ENCODE measurements at regions not wholly inside any gene's neighbourhood (a gene's known extent, or its start where the extent isn't known, plus 50 kb on each side); places are given as distances from the start of the nearest gene placed in this dataset.
"Not testable (repeated sequence)": the region's sequence is repeated elsewhere in the genome, so short reads cannot be mapped to it uniquely, and the experiment has no call there.

DNA sequence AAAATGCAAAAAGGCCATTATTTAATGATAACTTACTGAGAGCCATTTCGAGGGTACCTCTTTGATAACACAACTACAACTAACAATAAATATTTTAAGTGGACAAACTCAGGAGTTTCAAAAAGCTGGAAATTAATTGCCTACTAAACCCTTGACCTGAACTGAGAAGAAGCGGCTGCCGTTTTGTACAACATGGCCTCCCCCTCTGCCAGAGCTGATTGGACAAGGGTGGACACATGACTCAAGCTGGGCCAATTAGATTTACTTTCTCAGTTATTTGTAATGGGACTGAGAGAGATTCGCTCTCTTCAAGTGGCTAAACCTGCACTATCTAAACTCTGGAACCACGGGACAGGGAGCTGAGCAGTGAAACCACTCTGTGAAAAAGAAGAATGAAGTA lies 135.9 kb upstream of the SERPINE2 start:
- DNase-seq (ENCODE audit: low spot score) = no peak

GRCh38 chr2:224174521-224174920 lies 135.4 kb upstream of the SERPINE2 start:
- no peak for DNase-seq (ENCODE audit: low spot score)

- no peak for DNase-seq (ENCODE audit: low spot score)
These were observed 134.8 kb upstream of the SERPINE2 start for GRCh38 chr2:224173933-224174332.

DNA sequence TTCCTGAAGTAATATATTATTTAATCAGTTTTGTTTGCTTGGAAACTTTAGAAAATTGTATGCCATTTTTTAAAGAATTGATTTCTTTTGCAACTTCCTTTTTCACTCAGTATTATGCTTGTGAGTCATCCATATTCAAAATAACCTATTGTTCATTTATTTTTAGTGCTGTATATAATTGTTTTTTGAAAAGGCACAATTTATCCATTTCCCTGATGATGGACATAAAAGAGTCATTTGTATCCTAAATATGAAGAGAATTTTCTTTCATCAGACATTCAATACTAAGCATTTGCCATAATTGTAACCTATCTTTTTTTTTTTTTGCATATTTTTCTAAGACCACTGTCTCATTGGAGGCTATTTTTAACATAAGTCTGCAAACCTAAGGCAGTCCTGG lies 134.1 kb upstream of the SERPINE2 start:
- DNase-seq (ENCODE audit: low spot score) = no peak

- no peak for DNase-seq (ENCODE audit: low spot score)
These were observed 132.1 kb upstream of the SERPINE2 start for GRCh38 chr2:224171226-224171625.

GRCh38 chr2:224169847-224170246 lies 130.8 kb upstream of the SERPINE2 start:
- DNase-seq (ENCODE audit: low spot score) = no peak

- not testable (repeated sequence) for DNase-seq (ENCODE audit: low spot score)
These were observed 128.7 kb upstream of the SERPINE2 start for GRCh38 chr2:224167781-224168180.

DNA sequence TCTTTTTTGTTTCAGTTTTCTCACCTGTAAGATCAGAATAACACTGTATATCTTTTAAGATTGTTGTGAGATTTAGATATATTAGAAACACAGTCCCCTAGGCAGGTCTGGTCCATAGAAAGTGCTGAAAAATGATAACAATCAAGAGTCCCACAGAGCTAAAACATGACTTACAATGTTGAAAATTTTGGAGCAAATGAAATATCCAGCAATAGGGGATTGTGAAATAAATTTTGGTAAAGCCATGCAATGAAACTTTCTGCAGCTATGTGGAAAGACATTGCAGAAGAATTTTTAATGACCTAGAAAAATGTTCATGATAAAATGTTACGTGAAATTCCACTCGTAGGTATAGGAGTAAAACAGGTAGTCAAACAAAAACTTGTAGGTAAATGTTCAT lies 127.6 kb upstream of the SERPINE2 start:
- DNase-seq (ENCODE audit: low spot score) = no peak

DNA sequence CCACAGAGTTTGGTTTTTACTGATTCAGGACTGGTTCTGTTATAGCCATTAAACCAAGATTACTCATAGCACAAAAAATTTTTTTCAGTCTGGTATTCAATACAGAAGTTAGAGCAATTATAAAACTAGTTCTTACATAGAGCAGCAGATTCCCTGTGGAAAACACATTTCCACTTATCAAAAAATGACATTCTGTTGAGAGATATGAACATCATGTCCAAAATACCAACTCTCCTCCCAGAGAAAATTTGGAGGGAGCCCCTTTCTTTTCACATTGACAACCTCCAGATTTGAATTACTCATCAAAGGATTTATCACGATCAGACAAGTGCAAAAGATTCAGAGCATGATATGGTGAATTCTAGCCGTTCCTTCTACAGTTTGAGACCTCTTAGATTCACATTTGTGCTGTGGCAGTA lies 126.8 kb upstream of the SERPINE2 start:
- DNase-seq (ENCODE audit: low spot score) = no peak

- no peak for DNase-seq (ENCODE audit: low spot score)
These were observed 124.7 kb upstream of the SERPINE2 start for GRCh38 chr2:224163566-224164307.

- DNase-seq (ENCODE audit: low spot score) = no peak
These were observed 123.0 kb upstream of the SERPINE2 start for GRCh38 chr2:224162122-224162521.

GRCh38 chr2:224161712-224162111 lies 122.6 kb upstream of the SERPINE2 start:
- DNase-seq (ENCODE audit: low spot score) = no peak

- DNase-seq (ENCODE audit: low spot score) = no peak
These were observed 121.8 kb upstream of the SERPINE2 start for GRCh38 chr2:224160917-224161316.

DNA sequence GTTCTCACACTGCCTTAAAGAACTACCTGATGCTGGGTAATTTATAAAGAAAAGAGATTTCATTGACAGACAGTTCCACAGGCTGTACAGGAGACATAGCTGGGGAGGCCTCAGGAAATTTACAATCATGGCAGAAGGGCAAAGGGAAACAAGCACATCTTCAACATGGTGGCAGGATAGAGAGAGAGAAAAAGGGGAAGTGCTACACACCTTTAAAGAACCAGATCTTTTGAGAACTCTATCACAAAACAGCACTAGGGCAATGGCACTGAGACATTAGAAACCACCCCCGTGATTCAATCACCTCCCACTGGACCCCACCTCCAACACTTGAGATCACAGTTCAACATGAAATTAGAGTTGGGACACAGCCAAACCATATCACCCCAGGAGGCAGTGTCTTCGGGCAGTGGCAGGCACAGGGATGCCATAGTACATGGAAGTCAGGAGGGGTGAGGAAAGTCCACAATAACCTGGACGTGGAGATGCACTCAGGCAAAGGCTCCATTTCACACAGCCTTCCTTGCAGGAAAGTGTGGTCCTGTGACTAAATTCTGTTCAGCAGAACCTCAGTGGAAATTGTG lies 120.4 kb upstream of the SERPINE2 start:
- no peak for DNase-seq (ENCODE audit: low spot score)

GRCh38 chr2:224158831-224159230 lies 119.7 kb upstream of the SERPINE2 start:
- DNase-seq (ENCODE audit: low spot score) = no peak

DNA sequence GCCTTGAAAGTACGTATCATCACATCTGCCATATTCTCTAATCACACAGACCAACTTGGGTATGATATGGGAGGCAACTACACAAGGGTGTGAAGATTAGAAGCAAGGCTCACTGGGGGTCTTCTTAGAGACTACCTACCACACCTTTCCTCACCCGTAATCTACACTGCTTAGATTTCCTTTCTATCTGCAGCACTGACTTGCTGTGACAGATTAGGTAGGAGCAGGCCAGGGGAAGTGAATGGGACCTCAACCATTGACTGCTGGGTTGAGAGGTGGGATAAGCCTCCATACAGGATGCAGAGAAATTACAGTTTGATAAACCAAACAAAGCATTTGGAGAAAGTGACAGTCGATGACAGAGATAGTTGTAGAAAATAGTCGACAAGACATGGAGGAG lies 119.0 kb upstream of the SERPINE2 start:
- DNase-seq (ENCODE audit: low spot score) = no peak

DNA sequence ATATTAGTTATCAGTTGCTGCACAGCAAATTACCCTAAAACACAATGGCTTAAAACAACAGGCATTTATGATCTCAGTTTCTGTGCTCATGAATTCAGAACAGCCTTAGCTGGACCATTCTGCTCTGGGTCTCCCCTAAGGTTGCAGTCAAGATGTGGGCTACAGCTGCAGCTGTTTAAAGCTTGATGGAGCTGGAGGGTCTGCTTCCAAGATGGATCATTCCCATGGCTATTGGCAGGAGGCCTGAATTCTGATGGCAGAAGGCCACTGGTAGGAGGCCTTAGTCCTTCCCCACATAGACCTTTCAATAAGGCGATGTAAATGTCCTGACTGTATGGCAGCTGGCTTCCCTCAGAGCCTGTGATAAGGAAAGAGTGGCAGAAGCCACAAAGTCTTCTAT lies 118.6 kb upstream of the SERPINE2 start:
- no peak for DNase-seq (ENCODE audit: low spot score)

GRCh38 chr2:224156436-224156835 lies 117.3 kb upstream of the SERPINE2 start:
- no peak for DNase-seq (ENCODE audit: low spot score)

GRCh38 chr2:224155896-224156295 lies 116.8 kb upstream of the SERPINE2 start:
- no peak for DNase-seq (ENCODE audit: low spot score)

DNA sequence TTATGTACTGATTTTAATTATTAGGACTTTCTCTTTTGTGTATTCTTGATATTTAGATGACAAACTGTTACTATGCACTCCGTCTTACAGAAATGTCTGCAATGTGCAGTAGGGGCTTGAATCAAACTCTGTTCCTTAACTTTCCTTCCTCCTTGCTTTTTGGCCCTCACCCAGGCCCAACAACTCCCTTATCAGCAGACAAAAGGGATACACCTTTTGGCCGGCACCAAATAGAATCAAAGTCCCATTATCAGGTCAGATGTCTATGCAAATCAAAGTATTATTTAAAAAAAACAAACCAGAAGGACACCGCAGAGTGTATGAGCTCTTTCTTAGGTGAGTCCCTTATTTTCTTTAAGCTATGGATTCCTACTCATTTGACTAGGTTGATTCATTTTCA lies 116.3 kb upstream of the SERPINE2 start:
- no peak for DNase-seq (ENCODE audit: low spot score)

GRCh38 chr2:224151680-224152310 lies 112.7 kb upstream of the SERPINE2 start:
- DNase-seq (ENCODE audit: low spot score) = no peak

DNA sequence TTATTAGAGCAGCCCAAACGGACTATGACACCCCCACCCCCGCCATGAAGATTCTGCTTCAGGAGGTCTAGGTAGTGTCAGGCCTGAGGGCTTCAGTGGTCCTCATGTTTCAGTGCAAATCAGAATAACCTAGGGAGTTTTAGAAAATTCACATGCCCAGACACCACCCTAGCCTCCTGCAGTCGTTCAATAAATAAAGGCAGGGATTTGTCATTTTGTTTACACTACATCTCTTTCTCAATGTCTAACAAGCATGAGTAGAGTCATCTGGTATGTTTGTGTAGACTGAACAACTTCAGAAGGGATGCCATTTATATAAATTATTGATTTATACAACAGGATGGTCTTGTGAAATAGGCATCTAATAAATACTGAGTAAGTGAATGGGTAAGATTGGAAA lies 112.1 kb upstream of the SERPINE2 start:
- DNase-seq (ENCODE audit: low spot score) = no peak

- DNase-seq (ENCODE audit: low spot score) = not testable (repeated sequence)
These were observed 109.0 kb upstream of the SERPINE2 start for GRCh38 chr2:224148058-224148457.

DNA sequence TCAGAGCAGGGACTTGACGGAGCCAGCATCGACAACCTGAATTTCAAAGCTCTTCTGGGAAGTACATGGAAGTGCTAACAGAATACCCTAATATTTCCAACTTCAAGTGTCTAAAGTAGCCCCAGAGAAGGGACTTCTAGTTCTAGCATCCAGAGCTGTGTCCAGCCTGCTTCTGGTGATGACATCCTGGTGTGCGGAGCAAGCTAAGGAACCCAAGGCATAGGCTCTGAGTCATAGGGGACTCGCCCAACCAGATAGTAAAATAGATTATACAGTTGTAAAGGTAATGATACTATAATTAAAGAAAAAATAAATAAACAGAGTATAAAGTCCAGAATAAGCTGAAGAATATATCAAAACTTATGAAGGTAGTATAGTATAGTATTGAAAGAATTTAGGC lies 108.1 kb upstream of the SERPINE2 start:
- DNase-seq (ENCODE audit: low spot score) = no peak

Data from hematopoietic multipotent progenitor cell treated with erythropoietin and hydrocortisone succinate and interleukin-3 and kit ligand, for 15 days (in vitro differentiated cells).